GM23248 (cell line): ENCODE measurements at regions not wholly inside any gene's neighbourhood (a gene's known extent, or its start where the extent isn't known, plus 50 kb on each side); places are given as distances from the start of the nearest gene placed in this dataset.

ENCODE experiments used
- DNase-seq: peaks from one replicate; pipeline ENCODE4 v3.0.0-alpha.2; 2015
- H2AFZ ChIP-seq: fragments of 200-600 bp; sonication (generic); 2 replicates; pipeline ENCODE4 v1.6.1; 2016; ENCODE audit warnings: antibody characterized with exemption
- H3F3A ChIP-seq: fragments of 200-600 bp; sonication (generic); 2 replicates; pipeline ENCODE4 v1.6.1; 2016; ENCODE audit warnings: mild to moderate bottlenecking, antibody characterized with exemption, mixed run types; ENCODE audit not compliant: insufficient read depth
- H3K27ac ChIP-seq: fragments of 200-600 bp; sonication (generic); 2 replicates; pipeline ENCODE4 v1.5.1; 2016; ENCODE audit warnings: mild to moderate bottlenecking
- H3K27me3 ChIP-seq: fragments of 200-600 bp; sonication (generic); replicated peaks from 2 replicates; pipeline ENCODE4 v1.6.1; 2016; ENCODE audit warnings: mild to moderate bottlenecking; ENCODE audit not compliant: insufficient read depth
- H3K36me3 ChIP-seq: fragments of 200-600 bp; sonication (generic); 2 replicates; pipeline ENCODE4 v1.6.1; 2016; ENCODE audit warnings: low read depth, mild to moderate bottlenecking
- H3K4me1 ChIP-seq: fragments of 200-600 bp; sonication (generic); 2 replicates; pipeline ENCODE4 v1.6.1; 2016; ENCODE audit warnings: mild to moderate bottlenecking; ENCODE audit not compliant: insufficient read depth
- H3K4me2 ChIP-seq: fragments of 200-600 bp; sonication (generic); one replicate; pipeline ENCODE4 v1.6.1; 2016; ENCODE audit warnings: mild to moderate bottlenecking; ENCODE audit not compliant: unreplicated experiment
- H3K4me3 ChIP-seq: fragments of 200-600 bp; sonication (generic); 2 replicates; pipeline ENCODE4 v1.5.1; 2016; ENCODE audit warnings: mild to moderate bottlenecking
- H3K79me2 ChIP-seq: fragments of 200-600 bp; sonication (generic); 2 replicates; pipeline ENCODE4 v1.6.1; 2016; ENCODE audit warnings: mild to moderate bottlenecking; ENCODE audit not compliant: insufficient read depth
- H3K9ac ChIP-seq: fragments of 200-600 bp; sonication (generic); 2 replicates; pipeline ENCODE4 v1.6.1; 2016; ENCODE audit warnings: mild to moderate bottlenecking
- H3K9me2 ChIP-seq: fragments of 200-600 bp; sonication (generic); 2 replicates; pipeline ENCODE4 v1.6.1; 2016; ENCODE audit warnings: mixed run types, mild to moderate bottlenecking, moderate library complexity; ENCODE audit not compliant: insufficient read depth
- H3K9me3 ChIP-seq: fragments of 200-600 bp; sonication (generic); one replicate; pipeline ENCODE4 v1.6.1; 2017; ENCODE audit warnings: low read depth
- H4K20me1 ChIP-seq: fragments of 200-600 bp; sonication (generic); 2 replicates; pipeline ENCODE4 v1.6.0; 2016; ENCODE audit not compliant: insufficient read depth
- EZH2 ChIP-seq: fragments of 200-600 bp; sonication (generic); IDR thresholded peaks from 2 replicates; pipeline ENCODE4 v1.6.1; 2018; ENCODE audit warnings: antibody characterized with exemption, mild to moderate bottlenecking; ENCODE audit not compliant: insufficient read depth, poor library complexity, severe bottlenecking
- EZH2phosphoT487 ChIP-seq: fragments of 200-600 bp; sonication (generic); IDR thresholded peaks from 2 replicates; pipeline ENCODE4 v1.6.1; 2018; ENCODE audit warnings: antibody characterized with exemption, moderate library complexity, mild to moderate bottlenecking, low read depth; ENCODE audit not compliant: insufficient read depth
- WGBS, 2 experiments: methylation state at CpG; one replicate each; pipeline ENCODE4 v1.1.6; 2015 to 2017; ENCODE audit warnings: low lambda C conversion rate in 2 of 2, low coverage in 1 of 2; ENCODE audit errors: missing lambda C conversion rate in 2 of 2; 5-methylcytosine and 5-hydroxymethylcytosine counted together
- in situ Hi-C: fragments of 300-500 bp; cut with MboI; formaldehyde crosslinking; loops from 2 replicates; pipeline ENCODE4 v1.15.0; 2020

DNA sequence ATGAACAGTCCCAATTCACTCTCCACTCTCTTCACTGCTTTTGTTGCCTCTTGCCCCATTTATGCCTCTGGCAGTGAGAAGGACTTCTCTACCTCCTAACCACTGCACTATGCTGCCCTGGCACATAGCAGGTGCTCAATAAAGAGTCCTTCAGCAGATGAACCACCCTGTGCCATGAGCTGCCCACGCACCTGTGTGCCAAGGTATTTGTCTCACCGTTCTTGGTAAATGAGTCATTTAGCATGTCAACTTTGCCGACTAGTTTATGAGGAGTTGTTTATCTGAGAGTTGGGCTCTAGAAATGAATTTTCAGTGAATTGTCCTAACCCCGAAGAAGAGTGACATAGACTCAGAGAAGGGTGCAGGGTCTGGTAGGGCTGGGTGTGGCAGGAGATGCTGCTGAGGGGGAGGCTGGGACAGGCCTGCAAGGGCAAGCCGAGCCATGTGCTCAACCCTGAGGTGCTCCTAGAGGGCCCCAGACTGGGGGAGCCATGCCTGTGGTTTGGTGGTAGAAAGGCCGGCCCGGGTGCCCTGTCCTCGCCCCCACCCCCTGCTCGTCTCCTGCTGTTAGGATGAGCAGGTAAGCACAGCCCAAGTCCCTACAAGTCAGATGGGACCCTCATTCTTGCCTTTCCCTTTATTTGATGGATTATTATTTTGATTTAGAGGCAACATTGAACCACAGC lies 654.5 kb downstream of the MATN1 start:
- Histone ChIP-seq H3K27me3 (no peaks in the 10 kb centered on the region), H3K27ac (no peak overlapping the region), H4K20me1 (no peaks in the 10 kb centered on the region), H3F3A (no peaks in the 10 kb centered on the region), H3K4me1 (no peaks in the 10 kb centered on the region), H2AFZ (no peak overlapping the region), H3K9me3 (no peaks in the 10 kb centered on the region), H3K79me2 (no peaks in the 10 kb centered on the region), H3K9ac (no peak overlapping the region), H3K9me2 (no peaks in the 10 kb centered on the region), H3K36me3 (no peaks in the 10 kb centered on the region), H3K4me3 (no peak overlapping the region), H3K4me2 (no peak overlapping the region)
- DNase-seq, result no peak
- no peak for TF ChIP-seq EZH2phosphoT487
- no peak for TF ChIP-seq EZH2
- in situ Hi-C loops, result no loop called here
- WGBS, 2 experiments, result 64 to 70% methylated on average over 9 of the region's 9 CpGs

DNA sequence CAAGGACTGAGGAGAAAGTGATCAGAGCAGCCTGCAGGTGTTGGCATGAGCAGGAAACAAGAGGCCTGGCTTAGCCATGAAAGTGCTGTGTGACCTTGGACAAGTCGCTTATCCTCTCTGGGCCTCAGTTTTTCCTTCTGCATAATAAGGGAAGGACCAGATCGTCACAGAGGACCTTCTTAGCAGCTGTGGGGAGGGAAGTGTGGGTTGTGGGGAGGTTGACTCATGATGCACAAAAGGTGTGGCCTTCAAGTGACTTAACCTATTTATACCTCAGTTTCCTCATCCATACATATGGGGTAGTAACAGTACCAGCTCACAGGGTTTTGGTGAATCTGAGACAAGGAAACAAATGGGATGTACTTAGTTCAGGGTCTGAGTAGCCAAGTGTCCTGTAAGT lies 658.8 kb downstream of the MATN1 start:
- in situ Hi-C loops, result no loop called here
- no peak overlapping the region for H2AFZ ChIP-seq
- H3K4me2 ChIP-seq, result no peak overlapping the region
- H3K4me1 ChIP-seq, result no peaks in the 10 kb centered on the region
- WGBS, 2 experiments, result 44 to 51% methylated on average over 2 of the region's 2 CpGs
- no peaks in the 10 kb centered on the region for H3F3A ChIP-seq
- H3K9me3 ChIP-seq, result no peaks in the 10 kb centered on the region
- H4K20me1 ChIP-seq, result no peaks in the 10 kb centered on the region
- H3K9me2 ChIP-seq, result no peaks in the 10 kb centered on the region
- no peaks in the 10 kb centered on the region for H3K79me2 ChIP-seq
- TF ChIP-seq EZH2phosphoT487, result no peak
- no peak for TF ChIP-seq EZH2
- no peak overlapping the region for H3K4me3 ChIP-seq
- H3K27ac ChIP-seq, result no peak overlapping the region
- no peak overlapping the region for H3K9ac ChIP-seq
- no peak for DNase-seq
- H3K27me3 ChIP-seq, result no peaks in the 10 kb centered on the region
- H3K36me3 ChIP-seq, result no peaks in the 10 kb centered on the region

DNA sequence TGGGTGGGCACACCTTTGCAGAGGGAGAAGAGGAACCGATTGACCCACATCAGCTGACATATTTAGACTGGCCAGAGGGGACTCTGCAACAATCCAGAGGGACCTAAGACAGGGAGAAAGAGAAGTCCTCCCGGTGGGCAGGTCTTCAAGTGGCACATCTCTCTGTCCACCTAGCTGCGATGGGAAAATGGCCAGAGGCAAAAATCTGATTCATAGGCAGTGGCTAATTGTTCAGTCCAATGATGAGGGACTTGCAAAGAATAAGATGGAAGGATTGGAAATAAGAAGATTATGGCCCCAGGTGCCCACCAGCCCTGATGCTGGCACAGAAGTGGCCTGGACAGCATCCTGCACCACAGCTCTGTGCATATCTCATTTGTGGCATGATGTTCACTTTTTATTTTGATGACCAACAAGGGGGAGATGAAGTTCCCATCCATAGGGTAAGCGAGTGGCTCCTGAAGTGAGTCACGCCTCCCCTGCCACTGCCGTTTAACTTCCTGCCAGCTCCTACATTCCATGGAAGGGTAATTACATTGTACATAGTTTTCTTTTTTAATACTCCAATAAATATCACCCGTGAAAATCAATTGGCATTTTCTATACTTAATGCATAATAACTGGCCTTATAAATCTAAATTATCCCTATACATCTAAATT lies 659.6 kb downstream of the MATN1 start:
- DNase-seq, result no peak
- Histone ChIP-seq H3K4me1 (peaks cover 3% of the 10 kb centered on the region; the same call in 1 of the 2 replicates), H3K36me3 (no peaks in the 10 kb centered on the region), H3K4me2 (no peak overlapping the region), H3K27ac (no peak overlapping the region), H2AFZ (no peak overlapping the region), H3K9me3 (no peaks in the 10 kb centered on the region), H3K79me2 (no peaks in the 10 kb centered on the region), H3K9me2 (no peaks in the 10 kb centered on the region), H4K20me1 (no peaks in the 10 kb centered on the region), H3K9ac (no peak overlapping the region), H3K4me3 (no peak overlapping the region), H3K27me3 (no peaks in the 10 kb centered on the region), H3F3A (no peaks in the 10 kb centered on the region; the same call in 1 of the 2 replicates)
- 56 to 57% methylated on average over 7 of the region's 7 CpGs for WGBS, 2 experiments
- in situ Hi-C loops, result no loop called here
- TF ChIP-seq EZH2 (no peak), EZH2phosphoT487 (no peak)

DNA sequence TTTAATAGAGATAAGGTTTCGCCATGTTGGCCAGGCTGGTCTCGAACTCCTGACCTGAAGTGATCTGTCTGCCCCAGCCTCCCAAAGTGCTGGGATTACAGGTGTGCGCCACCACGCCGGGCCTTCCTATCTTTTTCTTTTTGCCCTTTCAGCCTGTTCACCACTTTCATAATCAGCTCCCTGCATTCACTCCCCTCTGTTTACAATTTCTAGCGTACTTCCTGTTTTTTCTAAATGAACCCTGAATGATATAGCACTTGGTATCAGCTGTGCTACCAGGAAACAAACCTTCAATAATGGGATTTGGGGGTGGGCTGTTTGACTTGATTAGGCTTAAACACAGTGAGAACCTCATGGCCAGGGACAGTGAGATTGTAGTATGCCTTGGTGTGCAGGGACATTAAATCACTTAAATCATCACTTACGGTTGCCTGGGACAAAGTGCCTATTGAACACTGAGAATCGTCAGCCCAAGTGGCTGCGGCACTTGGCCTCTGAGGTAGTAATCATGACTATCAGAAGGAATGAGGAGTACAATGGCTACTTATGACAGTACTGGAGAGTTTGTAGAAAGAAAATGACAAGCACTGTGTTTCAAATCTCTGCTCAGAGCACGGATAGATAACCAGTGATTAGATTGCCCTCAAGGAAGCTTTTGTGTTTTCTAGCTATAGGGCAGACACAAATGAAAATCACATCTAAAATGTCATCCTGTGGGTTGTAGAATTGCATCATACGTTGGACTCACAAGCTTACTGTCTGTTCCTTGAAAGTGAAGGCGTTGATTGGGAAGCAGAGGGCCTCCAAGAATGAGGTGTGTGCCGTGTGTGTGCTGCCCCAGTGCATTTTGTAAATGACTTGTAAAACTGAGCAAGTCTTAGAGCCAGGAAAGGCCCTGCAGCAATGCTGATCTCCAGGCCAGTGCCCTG lies 661.8 kb downstream of the MATN1 start:
- H3K4me2 ChIP-seq, result no peak overlapping the region
- H3K9me2 ChIP-seq, result no peaks in the 10 kb centered on the region
- H3K27ac ChIP-seq, result no peak overlapping the region
- peaks cover 3% of the 10 kb centered on the region; the same call in 1 of the 2 replicates for H3K4me1 ChIP-seq
- H4K20me1 ChIP-seq, result no peaks in the 10 kb centered on the region
- no peaks in the 10 kb centered on the region for H3K36me3 ChIP-seq
- no peaks in the 10 kb centered on the region; the same call in 1 of the 2 replicates for H3F3A ChIP-seq
- no peaks in the 10 kb centered on the region for H3K79me2 ChIP-seq
- H3K9ac ChIP-seq, result no peak overlapping the region
- TF ChIP-seq EZH2, result no peak
- no peak for TF ChIP-seq EZH2phosphoT487
- H3K27me3 ChIP-seq, result peaks cover 2% of the 10 kb centered on the region; the same call in 1 of the 2 replicates
- no peak for DNase-seq
- no peak overlapping the region for H3K4me3 ChIP-seq
- in situ Hi-C loops, result no loop called here
- no peaks in the 10 kb centered on the region for H3K9me3 ChIP-seq
- WGBS, 2 experiments, result 63 to 66% methylated on average over 13 of the region's 13 CpGs
- H2AFZ ChIP-seq, result no peak overlapping the region
